Adrenal gland (tissue), 9 donors: ENCODE measurements at regions not wholly inside any gene's neighbourhood (a gene's known extent, or its start where the extent isn't known, plus 50 kb on each side); places are given as distances from the start of the nearest gene placed in this dataset.

Experiments
- DNase-seq, 7 donors: peaks; one replicate each; pipeline ENCODE4 v3.0.0-alpha.2; 2019 to 2020
- H3K27ac ChIP-seq, 5 donors: fragments of 200-600 bp; sonication (generic) in 4 of 5; 1 replicate in 3 of 5; 2 replicates in 2 of 5; pipeline versions ENCODE4 v1.5.1 to v1.8.0; 2016 to 2020; ENCODE audit warnings: mild to moderate bottlenecking in 1 of 5
- H3K27me3 ChIP-seq: fragments of 200-600 bp; 2 replicates; pipeline ENCODE4 v1.8.0; 2021
- H3K36me3 ChIP-seq, 2 donors: fragments of 200-600 bp; replicated peaks in 1 of 2; 1 replicate in 1 of 2; 2 replicates in 1 of 2; pipeline versions ENCODE4 v1.5.1 to v1.8.0; 2018 to 2022
- H3K4me1 ChIP-seq, 2 donors: fragments of 200-600 bp; replicated peaks in 1 of 2; 1 replicate in 1 of 2; 2 replicates in 1 of 2; pipeline versions ENCODE4 v1.5.1 to v1.8.0; 2018 to 2021
- H3K4me3 ChIP-seq, 4 donors: fragments of 200-600 bp; sonication (generic) in 3 of 4; one replicate each; pipeline ENCODE4 v1.5.1; 2016 to 2018
- H3K9me3 ChIP-seq, 3 donors: fragments of 200-600 bp; sonication (generic) in 1 of 3; replicated peaks in 1 of 3; 1 replicate in 2 of 3; 2 replicates in 1 of 3; pipeline versions ENCODE4 v1.5.1 to v1.8.0; 2016 to 2021
- POLR2A ChIP-seq, 2 donors: fragments of 450-650 bp; IDR thresholded peaks; one replicate each; pipeline ENCODE4 v1.6.1; 2017; ENCODE audit warnings: antibody characterized with exemption in 2 of 2, mild to moderate bottlenecking in 2 of 2, moderate library complexity in 1 of 2
- WGBS, 4 donors: extraction: QIAGEN DNeasy Blood & Tissue Kit in 2 of 4; methylation state at CpG; one replicate each; pipeline versions ENCODE4 v1.1.5 to v1.1.7; 2013 to 2017; 5-methylcytosine and 5-hydroxymethylcytosine counted together
- intact Hi-C, 2 donors: fragments of 100-400 bp; cut with DNase I; formaldehyde crosslinking; loops; one replicate each; pipeline versions ENCODE4 v1.14.1 to v1.15.0; 2022 to 2023
- TF ChIP-seq, protein P1 (sequence below), 6 experiments: fragments of 450-650 bp in 4 of 6; fragments of 200-600 bp in 2 of 6; sonication (generic) in 1 of 6; IDR thresholded peaks; 1 replicate in 5 of 6; 2 replicates in 1 of 6; pipeline versions ENCODE4 v1.5.1 to v1.8.0; 2016 to 2021; ENCODE audit warnings: antibody characterized with exemption in 6 of 6, mild to moderate bottlenecking in 2 of 6, moderate library complexity in 1 of 6
- donor health status: healthy with polysubstance abuse.
- donor health status: Bipolar disorder and iron deficiency.
- donor health status: DM: yes; HTN: yes; CAD: no.
- donor health status: DM: no; HTN: no; CAD: no.
- donor health status: DM: no; HTN: no; CAD: no.

DNA sequence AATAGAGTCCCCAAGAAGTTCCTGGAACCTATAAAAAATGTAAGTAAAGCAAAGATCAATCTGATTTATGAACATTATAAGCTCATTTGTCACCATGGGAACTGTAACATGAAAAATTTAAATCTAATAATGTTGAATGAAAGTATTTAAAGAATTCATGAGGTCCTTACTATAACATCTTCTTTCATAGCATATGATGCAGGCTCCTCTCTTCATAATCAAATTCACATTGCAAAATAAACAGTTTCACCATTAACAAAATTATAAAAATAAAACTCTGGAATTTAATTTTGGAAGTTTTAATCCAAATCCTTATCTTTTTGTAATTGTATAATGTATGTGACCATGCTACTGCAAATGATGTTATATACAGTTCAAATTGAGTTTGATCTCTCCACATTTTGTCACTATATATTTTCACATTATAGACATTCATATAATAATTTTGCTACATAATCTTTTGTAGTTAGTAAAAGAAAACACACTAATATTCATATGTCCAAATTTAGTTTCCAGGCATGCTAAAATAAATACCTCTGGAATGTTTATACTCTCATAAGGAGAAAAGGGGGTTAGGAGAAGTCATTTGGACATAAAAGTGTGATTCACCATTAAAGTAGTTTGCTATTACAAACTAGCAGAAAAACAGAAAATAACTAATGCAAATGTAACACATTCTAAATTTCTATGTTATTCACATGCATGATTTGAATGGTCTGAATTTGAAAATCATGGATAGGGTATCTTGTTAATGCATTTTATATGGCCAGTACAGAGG lies 954.1 kb downstream of the DSC3 start:
- no peak for TF ChIP-seq POLR2A (IDR thresholded peaks at IDR 0.05)
- TF ChIP-seq, protein P1, sequence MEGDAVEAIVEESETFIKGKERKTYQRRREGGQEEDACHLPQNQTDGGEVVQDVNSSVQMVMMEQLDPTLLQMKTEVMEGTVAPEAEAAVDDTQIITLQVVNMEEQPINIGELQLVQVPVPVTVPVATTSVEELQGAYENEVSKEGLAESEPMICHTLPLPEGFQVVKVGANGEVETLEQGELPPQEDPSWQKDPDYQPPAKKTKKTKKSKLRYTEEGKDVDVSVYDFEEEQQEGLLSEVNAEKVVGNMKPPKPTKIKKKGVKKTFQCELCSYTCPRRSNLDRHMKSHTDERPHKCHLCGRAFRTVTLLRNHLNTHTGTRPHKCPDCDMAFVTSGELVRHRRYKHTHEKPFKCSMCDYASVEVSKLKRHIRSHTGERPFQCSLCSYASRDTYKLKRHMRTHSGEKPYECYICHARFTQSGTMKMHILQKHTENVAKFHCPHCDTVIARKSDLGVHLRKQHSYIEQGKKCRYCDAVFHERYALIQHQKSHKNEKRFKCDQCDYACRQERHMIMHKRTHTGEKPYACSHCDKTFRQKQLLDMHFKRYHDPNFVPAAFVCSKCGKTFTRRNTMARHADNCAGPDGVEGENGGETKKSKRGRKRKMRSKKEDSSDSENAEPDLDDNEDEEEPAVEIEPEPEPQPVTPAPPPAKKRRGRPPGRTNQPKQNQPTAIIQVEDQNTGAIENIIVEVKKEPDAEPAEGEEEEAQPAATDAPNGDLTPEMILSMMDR (IDR thresholded peaks at IDR 0.05), result no peak
- Histone ChIP-seq H3K4me1 (no peaks in the 10 kb centered on the region), H3K9me3 (no peaks in the 10 kb centered on the region), H3K27ac (no peak overlapping the region), H3K4me3 (no peak overlapping the region), H3K27me3 (no peaks in the 10 kb centered on the region), H3K36me3 (no peaks in the 10 kb centered on the region)
- no peak for DNase-seq
- intact Hi-C loops, result no loop called here

DNA sequence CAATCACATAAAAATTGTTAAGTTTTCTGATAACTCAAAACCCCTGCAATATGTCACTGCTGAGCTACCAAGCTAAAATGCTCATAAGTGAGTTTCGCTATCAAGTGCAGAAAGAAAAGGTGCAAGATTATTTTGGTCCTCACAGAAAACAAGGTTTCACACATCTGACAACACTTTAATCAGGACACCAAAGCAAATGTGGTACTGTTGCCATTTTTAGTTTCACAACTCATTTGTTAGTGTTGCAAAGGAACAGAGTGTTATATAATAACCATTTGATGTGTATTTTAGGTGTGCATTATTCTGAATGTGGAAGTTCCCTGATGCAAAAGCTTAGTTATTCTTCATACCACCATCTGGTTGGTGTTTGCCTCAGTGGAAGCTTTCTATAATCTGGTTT lies 956.2 kb downstream of the DSC3 start:
- no peak for TF ChIP-seq POLR2A (IDR thresholded peaks at IDR 0.05)
- TF ChIP-seq, protein P1 (IDR thresholded peaks at IDR 0.05), result no peak
- H3K27me3 ChIP-seq, result no peaks in the 10 kb centered on the region
- no peaks in the 10 kb centered on the region for H3K4me1 ChIP-seq
- DNase-seq, result no peak
- H3K27ac ChIP-seq, result no peak overlapping the region
- H3K9me3 ChIP-seq, result no peaks in the 10 kb centered on the region
- H3K36me3 ChIP-seq, result no peaks in the 10 kb centered on the region
- 69 to 88% (median 77%) methylated on average over 1 of the region's 1 CpG for WGBS, 4 donors
- no peak overlapping the region for H3K4me3 ChIP-seq
- intact Hi-C loops, result no loop called here

DNA sequence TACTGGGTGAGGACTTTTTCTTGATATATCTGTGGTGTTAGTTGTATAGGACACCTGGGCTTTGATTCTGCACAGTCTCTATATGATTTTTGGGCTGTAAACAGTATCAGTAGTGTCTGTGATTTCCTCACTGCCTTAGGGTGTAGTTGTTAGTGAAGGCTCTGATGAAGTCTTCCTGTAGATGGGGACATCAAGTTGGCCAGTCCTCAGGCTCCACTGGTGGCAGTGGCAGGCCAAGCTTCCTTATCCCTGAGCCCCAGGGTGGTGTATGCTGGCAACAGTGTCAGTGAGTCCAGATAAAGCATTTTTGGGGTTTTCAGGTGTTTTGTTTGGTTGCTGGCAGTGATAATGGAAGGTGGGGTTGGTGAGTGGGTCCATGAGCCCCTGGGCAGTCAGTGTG lies 961.4 kb downstream of the DSC3 start:
- H3K4me3 ChIP-seq, result no peak overlapping the region
- intact Hi-C loops, result no loop called here
- H3K4me1 ChIP-seq, result no peaks in the 10 kb centered on the region
- H3K9me3 ChIP-seq, result no peaks in the 10 kb centered on the region
- no peaks in the 10 kb centered on the region for H3K36me3 ChIP-seq
- TF ChIP-seq POLR2A (IDR thresholded peaks at IDR 0.05), result no peak
- TF ChIP-seq, protein P1 (IDR thresholded peaks at IDR 0.05), result no peak
- H3K27ac ChIP-seq, result no peak overlapping the region
- no peaks in the 10 kb centered on the region for H3K27me3 ChIP-seq
- no peak for DNase-seq

DNA sequence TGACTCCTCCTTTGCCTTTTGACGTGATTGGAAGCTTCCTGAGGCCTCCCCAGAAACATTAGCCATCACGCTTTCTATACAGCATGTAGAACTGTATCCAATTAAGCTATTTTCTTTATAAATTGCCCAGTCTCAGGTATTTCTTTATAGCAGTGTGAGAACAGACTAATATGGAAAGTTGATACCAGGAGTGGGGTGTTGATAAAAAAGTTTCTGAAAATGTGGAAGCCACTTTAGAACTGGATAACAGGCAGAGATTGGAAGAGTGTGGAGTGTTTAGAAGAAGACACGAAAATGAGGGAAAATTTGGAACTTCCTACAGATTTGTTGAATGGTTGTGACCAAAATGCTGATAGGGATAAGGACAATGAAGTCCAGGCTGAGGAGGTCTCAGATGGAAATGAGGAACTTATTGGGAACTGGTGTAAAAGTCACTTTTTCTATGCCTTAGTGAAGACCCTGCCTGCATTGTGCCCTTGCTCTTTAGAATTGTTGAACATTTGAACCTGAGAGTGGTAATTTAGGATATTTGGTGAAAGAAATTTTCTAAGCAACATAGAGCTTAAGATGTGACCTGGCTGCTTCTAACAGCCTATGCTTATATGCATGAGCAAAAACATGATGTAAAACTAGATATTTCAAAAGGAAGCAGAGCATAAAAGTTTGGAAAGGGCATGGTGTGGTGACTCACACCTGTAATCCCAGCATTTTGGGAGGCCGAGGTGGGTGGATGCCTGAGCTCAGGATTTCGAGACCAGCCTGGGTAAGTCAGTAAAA lies 969.7 kb downstream of the DSC3 start:
- Histone ChIP-seq H3K9me3 (no peaks in the 10 kb centered on the region), H3K36me3 (no peaks in the 10 kb centered on the region), H3K27ac (no peak overlapping the region), H3K4me3 (no peak overlapping the region), H3K27me3 (no peaks in the 10 kb centered on the region), H3K4me1 (no peaks in the 10 kb centered on the region)
- WGBS, 4 donors, result 57 to 68% (median 62%) methylated on average over 5 of the region's 5 CpGs
- intact Hi-C loops, result no loop called here
- no peak for TF ChIP-seq POLR2A (IDR thresholded peaks at IDR 0.05)
- TF ChIP-seq, protein P1 (IDR thresholded peaks at IDR 0.05), result no peak
- no peak for DNase-seq
